GM21360 (cell line): ENCODE measurements at regions not wholly inside any gene's neighbourhood (a gene's known extent, or its start where the extent isn't known, plus 50 kb on each side); places are given as distances from the start of the nearest gene placed in this dataset.

ENCODE experiments used
- ATAC-seq: cut with Tn5 transposase; IDR thresholded peaks from one replicate; pipeline ENCODE4 v1.9.1; 2021; ENCODE audit warnings: mild to moderate bottlenecking, moderate library complexity; ENCODE audit not compliant: unreplicated experiment

GRCh38 chr5:30103452-30104202 is 1089.9 kb upstream of the CDH6 start:
- no peak for ATAC-seq

GRCh38 chr5:30103052-30103451 is 1090.4 kb upstream of the CDH6 start:
- ATAC-seq = no peak

GRCh38 chr5:30102185-30102584 is 1091.3 kb upstream of the CDH6 start:
- no peak for ATAC-seq

GRCh38 chr5:30100929-30101328 is 1092.6 kb upstream of the CDH6 start:
- no peak for ATAC-seq

GRCh38 chr5:30100148-30100713 is 1093.3 kb upstream of the CDH6 start:
- ATAC-seq = no peak

- no peak for ATAC-seq
Observed at GRCh38 chr5:30099634-30100033, 1093.9 kb upstream of the CDH6 start.

GRCh38 chr5:30098940-30099339 is 1094.5 kb upstream of the CDH6 start:
- ATAC-seq = no peak

GRCh38 chr5:30092548-30092947 is 1100.9 kb upstream of the CDH6 start:
- no peak for ATAC-seq

GRCh38 chr5:30069441-30070263 is 1123.8 kb upstream of the CDH6 start:
- ATAC-seq = no peak

- ATAC-seq = no peak
Observed at GRCh38 chr5:30063503-30063902, 1130.0 kb upstream of the CDH6 start.

GRCh38 chr5:30051976-30052375 is 1141.5 kb upstream of the CDH6 start:
- ATAC-seq = no peak

- ATAC-seq = no peak
Observed at GRCh38 chr5:30050056-30050815, 1143.2 kb upstream of the CDH6 start.

- ATAC-seq = no peak
Observed at GRCh38 chr5:30042677-30043076, 1150.8 kb upstream of the CDH6 start.

GRCh38 chr5:30041831-30042385 is 1151.6 kb upstream of the CDH6 start:
- ATAC-seq = no peak

- no peak for ATAC-seq
Observed at GRCh38 chr5:30041291-30041690, 1152.2 kb upstream of the CDH6 start.

GRCh38 chr5:30040488-30041118 is 1152.9 kb upstream of the CDH6 start:
- ATAC-seq = peak; percentile 75

GRCh38 chr5:30039379-30039778 is 1154.1 kb upstream of the CDH6 start:
- ATAC-seq = no peak

GRCh38 chr5:30034870-30035269 is 1158.6 kb upstream of the CDH6 start:
- no peak for ATAC-seq

- ATAC-seq = no peak
Observed at GRCh38 chr5:30030101-30030500, 1163.4 kb upstream of the CDH6 start.

- no peak for ATAC-seq
Observed at GRCh38 chr5:30001826-30002225, 1191.7 kb upstream of the CDH6 start.
